ENCODE measurements at regions not wholly inside any gene's neighbourhood (a gene's known extent, or its start where the extent isn't known, plus 50 kb on each side); places are given as distances from the start of the nearest gene placed in this dataset.
"Not testable (repeated sequence)": the region's sequence is repeated elsewhere in the genome, so short reads cannot be mapped to it uniquely, and the experiment has no call there.

DNA sequence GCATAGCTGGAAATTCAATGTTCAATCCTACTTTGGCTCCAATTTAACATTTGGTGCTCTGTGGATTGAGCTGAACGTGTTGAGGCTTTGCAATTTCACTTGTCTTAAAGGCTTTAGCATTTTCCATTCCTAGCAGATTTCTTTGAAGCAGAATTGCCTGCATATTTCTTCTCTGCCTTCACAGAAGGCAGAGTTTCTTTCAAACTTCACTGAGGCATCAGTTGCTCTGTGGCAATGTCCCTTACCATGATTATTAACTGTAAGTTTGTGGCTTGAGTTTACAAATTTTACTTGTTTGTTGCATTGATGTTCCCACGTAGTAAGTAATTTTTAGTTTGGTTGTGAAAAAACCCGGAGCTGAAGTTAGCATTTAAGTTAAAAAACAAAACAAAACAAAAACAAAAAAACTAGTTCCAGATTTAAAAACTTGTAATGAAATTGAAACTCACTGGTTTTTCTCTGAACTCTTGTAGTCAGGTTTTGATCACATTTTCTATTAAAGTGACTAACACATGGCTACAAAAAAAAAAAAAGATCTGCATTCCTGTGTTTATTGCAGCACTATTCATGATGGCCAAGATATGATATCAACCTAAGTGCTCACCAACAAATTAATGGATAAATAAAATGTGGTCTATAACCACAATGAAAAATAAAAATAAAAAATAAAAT is 55.2 kb upstream of the UXS1 start:
- TF ChIP-seq, protein P1, sequence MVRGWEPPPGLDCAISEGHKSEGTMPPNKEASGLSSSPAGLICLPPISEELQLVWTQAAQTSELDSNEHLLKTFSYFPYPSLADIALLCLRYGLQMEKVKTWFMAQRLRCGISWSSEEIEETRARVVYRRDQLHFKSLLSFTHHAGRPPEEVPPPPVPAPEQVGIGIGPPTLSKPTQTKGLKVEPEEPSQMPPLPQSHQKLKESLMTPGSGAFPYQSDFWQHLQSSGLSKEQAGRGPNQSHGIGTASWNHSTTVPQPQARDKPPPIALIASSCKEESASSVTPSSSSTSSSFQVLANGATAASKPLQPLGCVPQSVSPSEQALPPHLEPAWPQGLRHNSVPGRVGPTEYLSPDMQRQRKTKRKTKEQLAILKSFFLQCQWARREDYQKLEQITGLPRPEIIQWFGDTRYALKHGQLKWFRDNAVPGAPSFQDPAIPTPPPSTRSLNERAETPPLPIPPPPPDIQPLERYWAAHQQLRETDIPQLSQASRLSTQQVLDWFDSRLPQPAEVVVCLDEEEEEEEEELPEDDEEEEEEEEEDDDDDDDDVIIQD (CRISPR knock-in tag; IDR thresholded peaks at IDR 0.05) = not testable (repeated sequence)
- TF ChIP-seq ZFX (CRISPR knock-in tag; IDR thresholded peaks at IDR 0.05); CBFA2T2 (conservative IDR thresholded peaks at IDR 0.05); ZNF140 (CRISPR knock-in tag; IDR thresholded peaks at IDR 0.05); TCF7L2 (IDR thresholded peaks at IDR 0.05; ENCODE audit: low read depth, low read length); CBX3 (IDR thresholded peaks at IDR 0.05; ENCODE audit: borderline replicate concordance in 1 of 2, low read length in 2 of 2); ERF (CRISPR knock-in tag; IDR thresholded peaks at IDR 0.05); YBX1 (IDR thresholded peaks at IDR 0.05); FOS (IDR thresholded peaks at IDR 0.05; ENCODE audit: extremely low read depth, insufficient read length); RBM39 (optimal IDR thresholded peaks at IDR 0.05; ENCODE audit: low read depth, low read length): not testable (repeated sequence)
- TF ChIP-seq, protein P2, sequence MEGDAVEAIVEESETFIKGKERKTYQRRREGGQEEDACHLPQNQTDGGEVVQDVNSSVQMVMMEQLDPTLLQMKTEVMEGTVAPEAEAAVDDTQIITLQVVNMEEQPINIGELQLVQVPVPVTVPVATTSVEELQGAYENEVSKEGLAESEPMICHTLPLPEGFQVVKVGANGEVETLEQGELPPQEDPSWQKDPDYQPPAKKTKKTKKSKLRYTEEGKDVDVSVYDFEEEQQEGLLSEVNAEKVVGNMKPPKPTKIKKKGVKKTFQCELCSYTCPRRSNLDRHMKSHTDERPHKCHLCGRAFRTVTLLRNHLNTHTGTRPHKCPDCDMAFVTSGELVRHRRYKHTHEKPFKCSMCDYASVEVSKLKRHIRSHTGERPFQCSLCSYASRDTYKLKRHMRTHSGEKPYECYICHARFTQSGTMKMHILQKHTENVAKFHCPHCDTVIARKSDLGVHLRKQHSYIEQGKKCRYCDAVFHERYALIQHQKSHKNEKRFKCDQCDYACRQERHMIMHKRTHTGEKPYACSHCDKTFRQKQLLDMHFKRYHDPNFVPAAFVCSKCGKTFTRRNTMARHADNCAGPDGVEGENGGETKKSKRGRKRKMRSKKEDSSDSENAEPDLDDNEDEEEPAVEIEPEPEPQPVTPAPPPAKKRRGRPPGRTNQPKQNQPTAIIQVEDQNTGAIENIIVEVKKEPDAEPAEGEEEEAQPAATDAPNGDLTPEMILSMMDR (IDR thresholded peaks at IDR 0.05 in 2 of 3, conservative IDR thresholded peaks at IDR 0.05 in 1 of 3; ENCODE audit: insufficient read depth in 2 of 3, low read depth in 1 of 3, low read length in 3 of 3) = not testable (repeated sequence)

Data from K562 (cell line).